IPS-15b (cell line): ENCODE measurements at regions not wholly inside any gene's neighbourhood (a gene's known extent, or its start where the extent isn't known, plus 50 kb on each side); places are given as distances from the start of the nearest gene placed in this dataset.

Experiments
- H3K27me3 ChIP-seq: one replicate; pipeline ENCODE4 v1.6.1; 2013; ENCODE audit warnings: low read length; ENCODE audit not compliant: control insufficient read depth, insufficient read depth
- H3K36me3 ChIP-seq: one replicate; pipeline ENCODE4 v1.6.1; 2013; ENCODE audit warnings: low read length; ENCODE audit not compliant: control insufficient read depth, insufficient read depth
- H3K4me1 ChIP-seq: one replicate; pipeline ENCODE4 v1.6.1; 2013; ENCODE audit warnings: mild to moderate bottlenecking, low read length; ENCODE audit not compliant: control insufficient read depth, insufficient read depth
- H3K4me3 ChIP-seq: one replicate; pipeline ENCODE4 v1.5.1; 2013; ENCODE audit warnings: low read depth, low read length
- H3K9ac ChIP-seq: one replicate; pipeline ENCODE4 v1.6.1; 2013; ENCODE audit warnings: low read depth, mild to moderate bottlenecking, low read length
- H3K9me3 ChIP-seq: one replicate; pipeline ENCODE4 v1.6.1; 2013; ENCODE audit warnings: mild to moderate bottlenecking, low read length; ENCODE audit not compliant: control insufficient read depth, insufficient read depth

DNA sequence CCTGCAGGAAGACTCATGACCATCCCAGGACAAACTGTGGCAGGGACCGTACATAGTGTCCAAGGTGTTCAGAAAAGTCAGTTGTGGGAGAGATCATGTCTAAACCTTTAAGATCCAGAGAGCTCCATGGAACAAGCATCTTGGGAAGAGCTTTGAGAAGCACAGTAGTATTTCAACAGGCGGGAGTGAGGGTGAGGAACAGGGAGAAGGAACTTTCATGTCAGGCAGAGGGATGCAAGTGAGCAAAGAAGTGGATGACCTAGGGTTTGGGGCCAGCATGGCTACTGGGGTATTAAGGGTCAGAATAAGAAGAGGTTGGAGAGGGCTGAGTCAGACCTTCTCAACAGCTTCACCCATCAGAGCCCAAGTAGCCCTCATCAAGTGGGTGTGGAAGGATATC is 147.9 kb upstream of the ETV3 start:
- Histone ChIP-seq H3K4me3 (no peak overlapping the region), H3K27me3 (no peaks in the 10 kb centered on the region), H3K9me3 (no peaks in the 10 kb centered on the region)

DNA sequence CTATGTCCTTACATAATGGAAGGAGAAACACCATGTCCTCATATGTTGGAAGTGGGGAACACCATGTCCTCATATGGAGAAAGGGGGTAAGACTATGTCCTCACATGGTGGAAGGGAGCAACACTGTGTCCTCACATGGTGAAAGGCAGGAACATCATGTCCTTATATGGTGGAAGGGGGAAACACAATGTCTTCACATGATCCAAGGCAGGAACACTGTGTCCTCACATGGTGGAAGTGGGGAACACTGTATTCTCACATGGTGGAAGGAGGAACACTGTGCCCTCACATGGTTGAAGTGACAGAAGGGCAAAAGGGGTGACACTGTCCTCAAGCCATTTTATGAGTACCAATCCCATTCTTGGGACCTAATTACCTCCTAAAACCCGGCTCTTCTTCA is 146.3 kb upstream of the ETV3 start:
- H3K9me3 ChIP-seq: no peaks in the 10 kb centered on the region
- H3K36me3 ChIP-seq: no peaks in the 10 kb centered on the region
- no peaks in the 10 kb centered on the region for H3K4me1 ChIP-seq
- no peak overlapping the region for H3K4me3 ChIP-seq
- H3K27me3 ChIP-seq: peaks cover 2% of the 10 kb centered on the region
- no peak overlapping the region for H3K9ac ChIP-seq

More for the DNA sequence above, 147.9 kb upstream of the ETV3 start:
- no peaks in the 10 kb centered on the region for H3K4me1 ChIP-seq
- no peaks in the 10 kb centered on the region for H3K36me3 ChIP-seq
- no peak overlapping the region for H3K9ac ChIP-seq

DNA sequence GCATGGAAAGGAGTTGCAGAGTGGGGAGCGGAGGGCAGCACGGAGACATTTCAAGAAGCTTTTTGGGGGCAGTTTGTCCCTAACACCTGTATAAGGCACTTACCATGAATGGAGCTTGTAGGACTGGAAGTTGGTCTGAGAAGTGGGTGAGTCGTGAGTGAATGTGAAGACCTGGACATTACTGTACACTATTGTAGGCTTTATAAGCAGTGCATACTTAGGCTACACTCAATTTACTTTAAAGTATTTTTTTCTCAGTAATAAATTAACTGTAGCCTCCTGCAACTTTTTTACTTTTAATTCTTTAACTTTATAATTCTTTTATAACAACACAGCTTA is 141.6 kb upstream of the ETV3 start:
- Histone ChIP-seq H3K4me3 (no peak overlapping the region), H3K9ac (no peak overlapping the region), H3K4me1 (peaks cover 6% of the 10 kb centered on the region), H3K36me3 (no peaks in the 10 kb centered on the region), H3K9me3 (no peaks in the 10 kb centered on the region), H3K27me3 (peaks cover 14% of the 10 kb centered on the region)

DNA sequence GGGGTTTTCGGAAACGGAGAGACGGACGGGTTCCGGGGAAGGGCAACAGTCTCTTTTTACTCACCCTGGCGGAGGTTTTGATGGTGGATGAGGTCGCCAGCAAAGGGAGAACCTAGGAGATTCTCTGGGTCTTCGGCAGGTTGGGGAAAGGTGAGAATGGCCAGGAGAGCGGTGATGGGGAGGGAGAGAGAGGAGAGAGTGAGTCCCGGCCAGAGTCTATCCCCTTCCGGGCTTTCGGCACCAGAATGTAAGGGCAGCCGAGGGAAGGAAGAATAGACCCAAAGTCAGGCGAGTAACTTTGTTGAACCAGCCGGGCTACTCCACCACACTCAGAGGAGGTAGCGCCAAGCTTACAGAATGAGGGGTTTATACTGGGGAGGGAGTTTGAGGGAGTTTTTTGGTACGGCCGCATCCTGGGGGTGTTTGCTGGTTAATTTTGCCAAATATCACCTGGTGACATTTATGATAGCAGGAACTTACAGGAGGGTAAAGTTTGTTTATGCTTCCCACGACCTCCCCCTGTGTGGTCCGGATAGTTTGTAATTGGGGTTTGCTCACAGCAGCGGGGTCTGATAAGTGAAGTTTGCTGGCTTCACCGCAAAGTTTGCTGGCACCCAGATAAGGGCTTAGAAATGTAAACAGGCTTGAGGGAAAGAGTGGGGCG is 141.1 kb upstream of the ETV3 start:
- Histone ChIP-seq H3K9me3 (no peaks in the 10 kb centered on the region), H3K9ac (no peak overlapping the region), H3K36me3 (no peaks in the 10 kb centered on the region), H3K27me3 (peaks cover 16% of the 10 kb centered on the region), H3K4me1 (peaks cover 11% of the 10 kb centered on the region), H3K4me3 (no peak overlapping the region)

DNA sequence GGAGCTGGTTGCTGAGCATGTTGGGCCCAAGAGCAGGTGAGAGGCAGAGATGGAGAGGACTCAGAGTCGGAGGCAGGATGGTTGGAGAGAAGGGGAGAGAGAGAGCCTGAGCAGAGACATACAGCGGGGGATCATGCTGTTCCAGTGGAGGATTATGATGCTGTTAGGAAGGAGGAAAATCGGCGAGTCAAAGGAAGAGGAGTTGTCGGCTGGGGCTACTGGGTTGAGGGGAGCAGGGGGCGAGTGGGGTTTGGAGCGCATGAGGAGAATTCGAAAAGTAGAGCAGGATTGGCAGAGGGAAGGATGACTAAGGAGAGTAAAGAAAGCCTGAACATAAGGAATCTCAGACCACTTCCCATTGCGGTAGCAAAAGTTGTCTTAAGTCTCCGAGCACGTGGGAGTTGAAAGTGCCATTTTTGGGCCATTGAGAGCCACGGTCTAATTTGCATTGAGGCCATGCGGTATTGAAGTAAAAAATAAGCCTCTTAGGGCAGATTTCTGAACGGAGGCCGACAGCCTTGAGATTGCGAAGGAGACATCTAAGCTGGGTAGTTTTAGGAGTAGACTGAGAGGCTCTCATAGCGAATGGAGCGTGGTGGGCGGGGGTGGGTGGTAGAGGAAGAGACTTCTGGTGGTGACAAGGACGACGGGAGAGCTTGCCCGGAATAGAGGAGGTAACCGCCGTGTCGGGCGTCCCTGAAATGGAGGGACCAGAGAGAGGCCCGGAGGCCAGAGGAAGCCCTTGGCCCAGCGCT is 140.4 kb upstream of the ETV3 start:
- H3K36me3 ChIP-seq: no peaks in the 10 kb centered on the region
- peaks cover 16% of the 10 kb centered on the region for H3K27me3 ChIP-seq
- no peak overlapping the region for H3K9ac ChIP-seq
- peaks cover 13% of the 10 kb centered on the region for H3K4me1 ChIP-seq
- H3K9me3 ChIP-seq: no peaks in the 10 kb centered on the region
- H3K4me3 ChIP-seq: no peak overlapping the region

DNA sequence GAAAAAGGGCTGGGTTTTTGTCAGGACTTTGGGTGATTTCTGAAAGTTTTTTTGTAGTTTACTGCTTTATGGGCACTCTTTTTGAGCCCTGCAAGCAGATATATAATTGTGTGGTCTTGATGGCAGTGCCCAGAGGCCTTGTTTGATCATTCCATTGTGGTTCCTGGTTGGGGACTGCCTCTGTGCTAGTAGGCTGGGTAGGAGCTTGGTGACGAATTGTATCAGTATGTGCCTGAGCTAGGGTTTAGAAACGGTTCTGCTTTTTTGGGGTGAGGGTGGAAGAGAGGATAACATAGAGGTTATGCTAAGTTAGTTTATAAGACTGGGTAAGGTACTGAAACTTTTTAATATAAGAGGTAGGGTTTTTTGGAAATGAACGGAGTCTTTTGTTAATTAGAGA is 139.7 kb upstream of the ETV3 start:
- no peaks in the 10 kb centered on the region for H3K36me3 ChIP-seq
- no peak overlapping the region for H3K4me3 ChIP-seq
- H3K9me3 ChIP-seq: no peaks in the 10 kb centered on the region
- H3K27me3 ChIP-seq: peaks cover 18% of the 10 kb centered on the region
- no peak overlapping the region for H3K9ac ChIP-seq
- H3K4me1 ChIP-seq: peaks cover 15% of the 10 kb centered on the region

DNA sequence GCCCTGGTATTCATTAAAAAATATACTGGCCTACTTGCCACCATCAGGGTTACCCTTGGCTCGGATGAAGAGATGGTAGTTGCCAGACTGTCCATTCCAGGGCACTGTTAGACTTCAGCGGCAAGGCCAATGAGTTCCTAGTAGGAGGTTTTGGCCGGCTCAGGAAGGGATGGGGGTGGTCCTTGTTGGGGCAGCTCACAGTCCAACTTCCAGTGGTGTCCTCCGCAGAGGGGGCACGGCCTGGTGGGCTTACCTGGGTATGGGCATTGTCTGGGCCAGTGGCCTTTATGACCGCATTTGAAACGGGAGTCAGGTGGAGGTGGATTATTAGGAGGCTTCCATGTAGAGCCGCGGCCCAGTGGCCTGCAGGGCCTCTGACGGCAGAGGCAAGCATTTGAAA is 139.1 kb upstream of the ETV3 start:
- Histone ChIP-seq H3K36me3 (no peaks in the 10 kb centered on the region), H3K4me1 (peaks cover 16% of the 10 kb centered on the region), H3K9me3 (no peaks in the 10 kb centered on the region), H3K27me3 (peaks cover 24% of the 10 kb centered on the region), H3K9ac (no peak overlapping the region), H3K4me3 (no peak overlapping the region)

DNA sequence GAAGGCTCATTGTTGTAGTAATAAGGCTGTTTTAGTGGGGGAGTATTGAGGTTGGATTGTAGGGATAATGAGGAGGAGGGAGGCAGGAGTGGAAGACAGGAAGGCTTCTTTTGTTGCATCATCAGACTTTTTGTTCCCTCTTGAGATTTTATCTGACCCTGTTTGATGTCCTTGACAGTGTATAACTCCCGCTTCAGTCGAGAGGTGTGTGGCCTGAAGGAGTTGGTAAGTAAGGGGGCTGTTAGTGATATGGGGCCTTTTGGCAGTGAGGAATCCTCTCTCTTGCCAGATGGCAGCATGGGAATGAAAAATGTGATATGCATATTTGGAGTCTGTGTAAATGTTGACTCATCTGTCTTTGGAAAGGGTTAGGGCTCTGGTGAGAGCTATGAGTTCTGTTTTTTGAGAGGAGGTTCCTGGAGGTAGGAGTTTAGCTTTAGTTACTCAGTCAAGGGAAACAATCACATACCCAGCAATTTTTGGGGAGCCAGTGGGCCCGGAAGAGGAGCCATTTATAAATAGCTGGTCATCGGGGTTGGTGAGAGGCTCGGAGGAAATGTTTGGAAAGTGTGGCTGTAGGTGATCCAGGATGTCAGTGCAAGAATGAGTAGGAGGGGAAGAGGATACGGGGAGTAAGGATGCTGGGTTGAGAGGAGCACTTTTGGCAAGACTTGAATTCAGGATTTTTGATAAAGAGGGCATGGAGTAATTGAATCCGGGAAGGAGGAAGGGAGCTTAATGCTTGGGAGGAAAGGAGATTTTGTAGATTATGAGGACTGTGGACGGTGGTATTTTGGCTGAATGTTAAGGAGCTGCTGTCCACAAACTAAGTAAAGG is 136.7 kb upstream of the ETV3 start:
- Histone ChIP-seq H3K27me3 (peaks cover 44% of the 10 kb centered on the region), H3K4me3 (no peak overlapping the region), H3K9me3 (no peaks in the 10 kb centered on the region), H3K4me1 (peaks cover 16% of the 10 kb centered on the region), H3K36me3 (no peaks in the 10 kb centered on the region), H3K9ac (no peak overlapping the region)

DNA sequence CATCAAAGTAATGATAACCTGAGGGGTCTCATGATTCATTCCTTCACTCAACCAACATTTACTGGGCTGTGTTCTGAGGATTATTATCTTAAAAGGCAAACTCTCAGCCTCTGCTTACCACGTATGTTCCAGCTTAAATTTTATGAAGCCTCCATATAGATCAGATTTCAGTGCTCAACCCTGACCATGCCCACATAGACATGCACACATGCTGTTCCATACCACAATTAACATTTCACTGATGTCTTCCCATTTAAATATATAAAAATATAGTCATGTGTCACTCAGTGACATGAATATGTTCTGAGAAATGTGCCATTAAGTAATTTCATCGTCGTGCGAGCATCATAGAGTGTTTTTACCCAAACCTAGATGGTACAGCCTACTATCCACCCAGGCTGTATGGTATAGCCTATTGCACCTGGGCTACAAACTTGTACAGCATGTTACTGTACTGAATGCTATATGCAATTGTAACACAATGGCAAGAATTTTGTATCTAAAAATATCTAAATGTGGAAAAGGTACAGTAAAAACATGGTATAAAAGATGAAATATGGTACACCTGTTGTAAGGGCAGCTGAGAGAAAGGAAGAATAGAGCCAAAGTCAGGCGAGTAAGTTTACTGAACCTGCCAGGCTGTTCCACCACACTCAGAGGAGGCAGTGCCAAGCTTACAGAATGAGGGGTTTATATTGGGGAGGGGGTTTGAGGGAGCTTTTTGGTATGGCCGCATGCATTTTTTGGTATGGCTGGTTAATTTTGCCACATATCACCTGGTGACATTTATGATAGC is 134.7 kb upstream of the ETV3 start:
- Histone ChIP-seq H3K36me3 (no peaks in the 10 kb centered on the region), H3K4me1 (peaks cover 16% of the 10 kb centered on the region), H3K27me3 (peaks cover 42% of the 10 kb centered on the region), H3K4me3 (no peak overlapping the region), H3K9ac (no peak overlapping the region), H3K9me3 (no peaks in the 10 kb centered on the region)

DNA sequence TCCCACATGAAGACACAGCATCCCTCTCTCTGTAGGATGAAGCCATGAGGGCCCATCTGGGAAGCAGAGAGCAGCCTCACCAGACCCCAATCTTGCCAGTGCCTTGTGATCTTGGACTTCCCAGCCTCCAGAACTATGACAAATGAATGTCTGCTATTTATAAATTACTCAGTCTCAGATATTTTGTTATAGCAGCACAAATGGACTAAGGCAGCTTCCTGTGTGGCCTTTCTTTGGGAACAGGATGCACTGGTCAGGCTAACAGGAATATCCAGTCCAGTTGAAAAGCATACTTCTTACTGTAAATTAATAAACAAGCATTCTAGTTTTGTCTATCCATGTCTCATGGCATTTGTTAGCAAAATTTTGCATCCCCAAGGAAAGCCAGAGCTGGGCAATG is 134.1 kb upstream of the ETV3 start:
- Histone ChIP-seq H3K36me3 (no peaks in the 10 kb centered on the region), H3K4me3 (no peak overlapping the region), H3K9me3 (no peaks in the 10 kb centered on the region), H3K4me1 (peaks cover 16% of the 10 kb centered on the region), H3K27me3 (peaks cover 42% of the 10 kb centered on the region), H3K9ac (no peak overlapping the region)

DNA sequence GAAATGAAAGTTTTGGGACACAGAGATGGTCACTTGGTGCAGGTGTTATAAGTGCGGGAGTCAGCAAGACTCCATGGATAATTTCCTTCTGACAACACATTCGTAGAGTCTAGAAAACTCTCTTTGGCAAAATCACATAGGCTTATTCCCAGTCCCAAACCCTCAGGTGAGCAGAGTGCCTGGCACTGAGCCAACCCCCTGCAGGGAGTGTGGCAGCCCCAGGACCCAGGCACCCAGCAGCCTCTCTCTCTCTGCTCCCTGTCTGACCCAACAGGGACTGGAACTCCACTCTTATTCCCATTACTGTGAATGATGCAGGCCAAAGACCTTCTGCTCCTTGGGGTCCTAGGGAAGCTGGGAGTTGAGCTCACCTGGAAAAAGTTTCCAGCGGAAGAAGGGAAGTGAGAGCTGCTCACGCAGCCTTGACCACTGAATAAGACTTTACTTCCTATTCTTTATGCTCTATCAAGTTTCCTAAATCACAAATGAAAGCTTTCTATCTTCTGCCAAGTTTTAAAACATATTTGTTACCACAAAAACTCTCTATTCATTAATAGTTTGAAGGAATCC is 132.6 kb upstream of the ETV3 start:
- peaks cover 38% of the 10 kb centered on the region for H3K27me3 ChIP-seq
- no peak overlapping the region for H3K4me3 ChIP-seq
- no peak overlapping the region for H3K9ac ChIP-seq
- no peaks in the 10 kb centered on the region for H3K9me3 ChIP-seq
- H3K4me1 ChIP-seq: peaks cover 16% of the 10 kb centered on the region
- H3K36me3 ChIP-seq: no peaks in the 10 kb centered on the region
